RWPE2 (cell line): ENCODE measurements at regions not wholly inside any gene's neighbourhood (a gene's known extent, or its start where the extent isn't known, plus 50 kb on each side); places are given as distances from the start of the nearest gene placed in this dataset.
A peak's percentile ranks its signal among the peaks of the same experiment; 100 is the strongest.
"Not testable (repeated sequence)": the region's sequence is repeated elsewhere in the genome, so short reads cannot be mapped to it uniquely, and the experiment has no call there.

Experiments
- ATAC-seq: fragments of 200-7000 bp; cut with Tn5 transposase; 3 replicates; pipeline ENCODE4 v1.9.1; 2021; ENCODE audit warnings: low read depth
- DNase-seq: peaks from one replicate; pipeline ENCODE4 v3.0.0-alpha.2; 2020; ENCODE audit warnings: low spot score
- H3K27ac ChIP-seq: fragments of 450-650 bp; 2 replicates; pipeline ENCODE4 v1.5.1; 2017; ENCODE audit warnings: mild to moderate bottlenecking; ENCODE audit not compliant: poor library complexity, severe bottlenecking
- H3K27me3 ChIP-seq: fragments of 250-450 bp; sonication (Bioruptor Pico); 2 replicates; pipeline ENCODE4 v1.5.1; 2021; ENCODE audit warnings: mild to moderate bottlenecking, moderate library complexity; ENCODE audit not compliant: insufficient read depth, poor library complexity, severe bottlenecking
- H3K36me3 ChIP-seq: fragments of 250-450 bp; sonication (Bioruptor Pico); 2 replicates; pipeline ENCODE4 v1.5.1; 2020; ENCODE audit warnings: low read depth, mild to moderate bottlenecking, moderate library complexity
- H3K4me1 ChIP-seq: fragments of 250-450 bp; sonication (Bioruptor Pico); 2 replicates; pipeline ENCODE4 v1.5.1; 2021; ENCODE audit warnings: mild to moderate bottlenecking, moderate library complexity; ENCODE audit not compliant: insufficient read depth, poor library complexity, severe bottlenecking
- H3K4me3 ChIP-seq: fragments of 250-450 bp; sonication (Bioruptor Pico); 2 replicates; pipeline ENCODE4 v1.5.1; 2021; ENCODE audit warnings: mild to moderate bottlenecking, moderate library complexity; ENCODE audit not compliant: severe bottlenecking
- H3K9me3 ChIP-seq: fragments of 250-450 bp; sonication (Bioruptor Pico); 2 replicates; pipeline ENCODE4 v1.5.1; 2021; ENCODE audit warnings: mild to moderate bottlenecking, moderate library complexity; ENCODE audit not compliant: severe bottlenecking
- CTCF ChIP-seq: fragments of 450-650 bp; IDR thresholded peaks from one replicate; pipeline ENCODE4 v1.5.1; 2017; ENCODE audit warnings: mild to moderate bottlenecking, moderate library complexity; ENCODE audit not compliant: poor library complexity, severe bottlenecking

GRCh38 chr2:210946395-210946794 lies 390.0 kb downstream of the CPS1 start:
- H3K27me3 ChIP-seq, result no peaks in the 10 kb centered on the region
- ATAC-seq (no peak), DNase-seq (no peak)
- H3K36me3 ChIP-seq, result no peaks in the 10 kb centered on the region
- H3K4me3 ChIP-seq, result no peak overlapping the region
- H3K27ac ChIP-seq, result no peak overlapping the region
- no peaks in the 10 kb centered on the region for H3K9me3 ChIP-seq
- no peak for TF ChIP-seq CTCF
- no peaks in the 10 kb centered on the region for H3K4me1 ChIP-seq

GRCh38 chr2:210950434-210951060 lies 394.1 kb downstream of the CPS1 start:
- H3K27ac ChIP-seq, H3K36me3 ChIP-seq, H3K27me3 ChIP-seq, ATAC-seq, DNase-seq, H3K4me3 ChIP-seq, H3K4me1 ChIP-seq, H3K9me3 ChIP-seq: not testable (repeated sequence)

- no peak for ATAC-seq
- no peak for TF ChIP-seq CTCF
These were observed 398.0 kb downstream of the CPS1 start for GRCh38 chr2:210954386-210954907.

GRCh38 chr2:210955591-210955990 lies 399.2 kb downstream of the CPS1 start:
- DNase-seq (no peak), ATAC-seq (peak; percentile 96)

More at GRCh38 chr2:210954386-210954907, 398.0 kb downstream of the CPS1 start:
- Histone ChIP-seq H3K36me3 (no peaks in the 10 kb centered on the region), H3K27ac (no peak overlapping the region), H3K4me3 (no peak overlapping the region), H3K9me3 (no peaks in the 10 kb centered on the region), H3K4me1 (no peaks in the 10 kb centered on the region), H3K27me3 (no peaks in the 10 kb centered on the region)
- no peak for DNase-seq

GRCh38 chr2:210956101-210956500 lies 399.7 kb downstream of the CPS1 start:
- Histone ChIP-seq H3K27ac (no peak overlapping the region), H3K4me1 (no peaks in the 10 kb centered on the region), H3K4me3 (no peak overlapping the region), H3K36me3 (no peaks in the 10 kb centered on the region), H3K9me3 (no peaks in the 10 kb centered on the region), H3K27me3 (no peaks in the 10 kb centered on the region)
- ATAC-seq (no peak), DNase-seq (no peak)
- no peak for TF ChIP-seq CTCF

More at GRCh38 chr2:210955591-210955990, 399.2 kb downstream of the CPS1 start:
- Histone ChIP-seq H3K4me1 (no peaks in the 10 kb centered on the region), H3K36me3 (no peaks in the 10 kb centered on the region), H3K4me3 (no peak overlapping the region), H3K9me3 (no peaks in the 10 kb centered on the region), H3K27me3 (no peaks in the 10 kb centered on the region), H3K27ac (no peak overlapping the region)
- no peak for TF ChIP-seq CTCF
